Heart left ventricle (tissue), 16 donors: ENCODE measurements at regions not wholly inside any gene's neighbourhood (a gene's known extent, or its start where the extent isn't known, plus 50 kb on each side); places are given as distances from the start of the nearest gene placed in this dataset.

ENCODE experiments used
- ATAC-seq, 4 donors: fragments of 200-7000 bp; cut with Tn5 transposase; one replicate each; pipeline ENCODE4 v1.9.1; 2020 to 2022; ENCODE audit warnings: moderate library complexity in 4 of 4, mild to moderate bottlenecking in 3 of 4, moderate number of reproducible peaks in 1 of 4
- DNase-seq, 5 donors: peaks; one replicate each; pipeline ENCODE4 v3.0.0-alpha.2; 2020
- H3K27ac ChIP-seq, 12 donors: fragments of 200-600 bp; sonication (generic) in 4 of 12; one replicate each; pipeline versions ENCODE4 v1.5.0 to v1.8.0; 2016 to 2022; ENCODE audit warnings: mild to moderate bottlenecking in 2 of 12
- H3K27me3 ChIP-seq, 9 donors: fragments of 200-600 bp; sonication (generic) in 2 of 9; one replicate each; pipeline versions ENCODE4 v1.5.1 to v1.8.0; 2016 to 2022; ENCODE audit warnings: mild to moderate bottlenecking in 3 of 9
- H3K36me3 ChIP-seq, 9 donors: fragments of 200-600 bp; sonication (generic) in 2 of 9; one replicate each; pipeline versions ENCODE4 v1.5.0 to v1.8.0; 2018 to 2022; ENCODE audit warnings: mild to moderate bottlenecking in 2 of 9
- H3K4me1 ChIP-seq, 12 donors: fragments of 200-600 bp; sonication (generic) in 4 of 12; one replicate each; pipeline versions ENCODE4 v1.5.0 to v1.8.0; 2016 to 2022; ENCODE audit warnings: mild to moderate bottlenecking in 3 of 12
- H3K4me3 ChIP-seq, 12 donors: fragments of 200-600 bp; sonication (generic) in 4 of 12; one replicate each; pipeline versions ENCODE4 v1.5.0 to v1.8.0; 2017 to 2022; ENCODE audit warnings: mild to moderate bottlenecking in 9 of 12, moderate library complexity in 4 of 12
- H3K9me3 ChIP-seq, 12 donors: fragments of 200-600 bp; sonication (generic) in 4 of 12; one replicate each; pipeline versions ENCODE4 v1.5.0 to v1.8.0; 2016 to 2022; ENCODE audit warnings: mild to moderate bottlenecking in 1 of 12
- POLR2A ChIP-seq, 2 donors: fragments of 450-650 bp; IDR thresholded peaks; one replicate each; pipeline ENCODE4 v1.6.1; 2017; ENCODE audit warnings: antibody characterized with exemption in 2 of 2, mild to moderate bottlenecking in 2 of 2, moderate library complexity in 2 of 2
- WGBS, 4 donors: extraction: QIAGEN DNeasy Blood & Tissue Kit in 2 of 4; methylation state at CpG; one replicate each; pipeline versions ENCODE4 v1.1.5 to v1.1.7; 2013 to 2018; 5-methylcytosine and 5-hydroxymethylcytosine counted together
- intact Hi-C, 10 donors: fragments of 100-400 bp; cut with DNase I; formaldehyde crosslinking; loops; one replicate each; pipeline versions ENCODE4 v1.11.1 to v1.14.2; 2022
- TF ChIP-seq, protein P1 (sequence below), 12 donors: fragments of 200-600 bp; sonication (generic) in 4 of 12; IDR thresholded peaks; one replicate each; pipeline versions ENCODE4 v1.5.0 to v1.8.0; 2018 to 2022; ENCODE audit warnings: antibody characterized with exemption in 12 of 12, mild to moderate bottlenecking in 5 of 12
- donor health status: ischemic (EF 13 %, LVEDD 7.1; RV severe dilation, severe dysfunction).
- donor health status: healthy with polysubstance abuse.
- donor health status: DM: no; HTN: yes; CAD: no.
- donor health status: DM: no; HTN: no; CAD: no.
- donor health status: ischemic (EF 25% LVEDD 6.9; RV normal size, moderate dysfunction).
- donor health status: ischemic (EF 25% LVEDD 5.7; RV mildly dilated, moderate dysfunction).
- donor health status: healthy.
- donor health status: DM: yes; HTN: yes; CAD: no.
- donor health status: ischemic (EF 35%, LVEDD 5.7; RV mildly dilated, moderate dysfunction).
- donor health status: nonischemic (EF 11% LVEDD 7.7; RV severe dilation, severe dysfunction).
- donor health status: DM: yes; HTN: yes; CAD: no.
- donor health status: PGD.
- donor health status: ischemic (EF 29% LVEDD 5.4; RV normal size, mild dysfunction).
- donor health status: nonischemic (EF 23%, LVEDD 6.1; RV moderate dilation, normal function).

DNA sequence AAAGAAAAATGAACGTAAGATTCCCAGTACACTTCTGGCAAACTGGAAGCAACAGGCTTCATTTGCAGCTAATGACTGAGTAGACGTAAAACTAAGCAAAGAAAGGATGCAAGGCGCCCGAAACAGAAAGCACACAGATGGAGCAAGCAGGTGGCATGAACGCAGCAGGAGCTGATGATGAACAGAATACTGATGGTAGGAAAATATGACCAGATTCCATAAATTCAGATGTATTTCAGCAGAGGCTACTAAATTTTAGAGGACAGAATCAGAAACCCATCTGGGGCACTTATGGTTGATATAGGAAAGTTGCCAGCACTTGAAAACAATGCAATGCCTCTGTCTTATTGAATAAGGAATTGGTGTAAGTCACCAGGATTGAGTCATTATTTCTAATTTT, 658.7 kb upstream of the LINC00305 start:
- Histone ChIP-seq H3K4me1 (no peaks in the 10 kb centered on the region), H3K4me3 (no peak overlapping the region), H3K36me3 (no peaks in the 10 kb centered on the region), H3K27ac (no peak overlapping the region), H3K27me3 (no peaks in the 10 kb centered on the region), H3K9me3 (no peaks in the 10 kb centered on the region)
- no peak for DNase-seq
- 89 to 91% (median 90%) methylated on average over 5 of the region's 5 CpGs for WGBS, 4 donors
- intact Hi-C loops: no loop called here
- TF ChIP-seq POLR2A (IDR thresholded peaks at IDR 0.05): no peak
- TF ChIP-seq, protein P1, sequence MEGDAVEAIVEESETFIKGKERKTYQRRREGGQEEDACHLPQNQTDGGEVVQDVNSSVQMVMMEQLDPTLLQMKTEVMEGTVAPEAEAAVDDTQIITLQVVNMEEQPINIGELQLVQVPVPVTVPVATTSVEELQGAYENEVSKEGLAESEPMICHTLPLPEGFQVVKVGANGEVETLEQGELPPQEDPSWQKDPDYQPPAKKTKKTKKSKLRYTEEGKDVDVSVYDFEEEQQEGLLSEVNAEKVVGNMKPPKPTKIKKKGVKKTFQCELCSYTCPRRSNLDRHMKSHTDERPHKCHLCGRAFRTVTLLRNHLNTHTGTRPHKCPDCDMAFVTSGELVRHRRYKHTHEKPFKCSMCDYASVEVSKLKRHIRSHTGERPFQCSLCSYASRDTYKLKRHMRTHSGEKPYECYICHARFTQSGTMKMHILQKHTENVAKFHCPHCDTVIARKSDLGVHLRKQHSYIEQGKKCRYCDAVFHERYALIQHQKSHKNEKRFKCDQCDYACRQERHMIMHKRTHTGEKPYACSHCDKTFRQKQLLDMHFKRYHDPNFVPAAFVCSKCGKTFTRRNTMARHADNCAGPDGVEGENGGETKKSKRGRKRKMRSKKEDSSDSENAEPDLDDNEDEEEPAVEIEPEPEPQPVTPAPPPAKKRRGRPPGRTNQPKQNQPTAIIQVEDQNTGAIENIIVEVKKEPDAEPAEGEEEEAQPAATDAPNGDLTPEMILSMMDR (IDR thresholded peaks at IDR 0.05): no peak
- no peak for ATAC-seq

DNA sequence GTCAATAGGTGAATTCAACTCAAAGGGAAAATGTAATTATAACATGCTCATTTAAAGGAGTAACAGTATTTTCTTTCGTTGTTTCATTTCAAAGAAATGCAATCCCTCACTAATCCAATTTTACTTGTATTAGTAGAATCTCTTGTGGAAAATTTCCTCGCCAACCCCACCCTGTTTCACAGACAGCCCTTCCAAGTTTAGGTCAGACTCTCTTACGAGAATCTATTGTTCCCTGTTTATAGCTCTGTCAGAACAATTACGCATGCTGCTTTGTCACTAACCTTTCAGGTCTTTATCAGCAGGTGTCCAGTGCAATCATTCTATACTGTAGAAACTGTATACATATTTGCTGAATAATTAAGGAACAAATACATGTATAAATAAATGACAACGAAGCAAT, 657.8 kb upstream of the LINC00305 start:
- Histone ChIP-seq H3K4me1 (no peaks in the 10 kb centered on the region), H3K27me3 (no peaks in the 10 kb centered on the region), H3K36me3 (no peaks in the 10 kb centered on the region), H3K9me3 (no peaks in the 10 kb centered on the region), H3K27ac (no peak overlapping the region), H3K4me3 (no peak overlapping the region)
- DNase-seq (no peak), ATAC-seq (no peak)
- intact Hi-C loops: no loop called here
- TF ChIP-seq, protein P1 (IDR thresholded peaks at IDR 0.05): no peak
- TF ChIP-seq POLR2A (IDR thresholded peaks at IDR 0.05): no peak
- 72 to 86% (median 79%) methylated on average over 5 of the region's 5 CpGs for WGBS, 4 donors

DNA sequence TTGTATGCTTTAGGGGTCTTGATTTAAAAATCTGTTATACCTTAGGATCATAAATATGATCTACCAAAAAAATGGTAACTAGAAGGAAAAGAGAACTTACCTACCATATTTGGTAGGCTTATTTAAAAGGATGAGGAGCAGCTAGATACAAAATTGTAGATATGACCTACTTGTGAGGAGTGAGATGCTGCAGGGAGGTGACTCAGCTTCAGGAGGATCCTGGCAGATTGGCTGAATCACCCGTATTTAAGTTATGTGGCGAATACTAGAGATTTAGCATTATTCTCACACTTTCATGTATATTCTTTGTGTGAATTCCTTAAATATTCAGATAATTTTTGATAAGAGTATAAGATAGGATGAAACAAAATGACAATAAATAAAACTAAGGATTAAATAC, 657.3 kb upstream of the LINC00305 start:
- Histone ChIP-seq H3K27me3 (no peaks in the 10 kb centered on the region), H3K9me3 (no peaks in the 10 kb centered on the region), H3K4me3 (no peak overlapping the region), H3K36me3 (no peaks in the 10 kb centered on the region), H3K27ac (no peak overlapping the region), H3K4me1 (no peaks in the 10 kb centered on the region)
- TF ChIP-seq POLR2A (IDR thresholded peaks at IDR 0.05): no peak
- TF ChIP-seq, protein P1 (IDR thresholded peaks at IDR 0.05): no peak
- WGBS, 4 donors: 87 to 90% (median 89%) methylated on average over 2 of the region's 2 CpGs
- intact Hi-C loops: no loop called here
- no peak for ATAC-seq
- DNase-seq: no peak

DNA sequence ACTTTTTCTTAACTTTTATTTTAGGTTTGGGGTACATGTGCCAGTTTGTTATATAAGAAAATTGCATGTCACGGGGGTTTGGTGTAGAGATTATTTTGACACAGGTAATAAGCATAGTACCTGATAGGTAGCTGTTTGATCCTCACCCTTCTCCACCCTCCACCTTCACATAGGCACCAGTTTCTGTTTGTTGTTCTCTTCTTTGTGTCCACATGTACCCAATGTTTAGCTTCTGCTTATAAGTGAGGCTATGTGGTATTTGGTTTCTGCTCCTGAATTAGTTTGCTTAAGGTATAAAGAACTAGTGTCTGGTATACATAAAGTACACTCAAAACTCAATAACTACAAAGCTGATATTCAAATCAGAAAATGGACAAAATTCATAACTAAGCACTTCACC, 654.6 kb upstream of the LINC00305 start:
- WGBS, 4 donors: 78 to 94% (median 89%) methylated on average over 1 of the region's 1 CpG
- no peak overlapping the region for H3K4me3 ChIP-seq
- no peak for ATAC-seq
- H3K27me3 ChIP-seq: no peaks in the 10 kb centered on the region
- H3K36me3 ChIP-seq: no peaks in the 10 kb centered on the region
- no peak overlapping the region for H3K27ac ChIP-seq
- intact Hi-C loops: loop anchor here in 1 of 10 donors (2.0 kb wide), 1 partner anchor 13 kb away; no protein-coding TSS in a partner anchor
- TF ChIP-seq POLR2A (IDR thresholded peaks at IDR 0.05): no peak
- TF ChIP-seq, protein P1 (IDR thresholded peaks at IDR 0.05): no peak
- DNase-seq: no peak
- H3K9me3 ChIP-seq: no peaks in the 10 kb centered on the region
- no peaks in the 10 kb centered on the region for H3K4me1 ChIP-seq
